ENCODE measurements at regions not wholly inside any gene's neighbourhood (a gene's known extent, or its start where the extent isn't known, plus 50 kb on each side); places are given as distances from the start of the nearest gene placed in this dataset.

DNA sequence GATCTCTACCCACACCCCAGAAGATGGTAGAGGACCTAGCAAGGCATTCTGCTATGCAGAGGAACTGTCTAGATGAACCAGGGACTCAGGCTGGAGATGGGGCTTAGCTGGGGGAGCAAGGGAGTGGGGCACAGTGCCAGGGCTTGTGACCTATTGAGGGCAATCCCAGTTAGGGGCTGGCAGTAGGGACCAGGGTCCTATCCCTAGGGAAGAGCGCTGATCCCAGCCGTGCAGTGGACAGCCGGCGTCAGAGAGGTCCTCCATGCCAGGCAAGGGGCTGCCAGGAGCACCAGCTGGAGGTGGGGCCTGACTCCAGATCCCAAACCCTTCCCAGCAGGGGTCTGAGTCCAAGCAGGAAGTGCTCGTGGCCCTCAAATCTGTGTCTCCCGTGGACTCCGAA, 52.7 kb upstream of the NEURL1B start:
- DNase-seq (ENCODE audit: low read depth) = no peak

DNA sequence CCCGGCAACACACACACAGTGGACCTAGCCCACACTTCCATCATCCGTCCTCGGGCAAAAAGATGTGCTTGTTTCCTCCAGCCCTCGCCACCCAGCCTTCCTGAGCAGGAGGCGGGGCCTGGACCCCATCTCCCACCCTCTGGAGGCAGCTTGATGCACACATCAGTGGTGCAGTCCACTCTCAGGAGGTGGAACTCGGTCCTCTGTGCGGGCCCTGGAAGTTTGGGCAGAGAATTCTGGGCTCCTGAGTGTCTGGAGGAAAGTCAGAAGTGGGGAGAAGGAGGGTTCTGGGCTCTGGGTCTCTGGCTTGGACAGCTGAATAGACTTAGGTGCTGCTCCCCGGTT, 54.0 kb upstream of the NEURL1B start:
- DNase-seq (ENCODE audit: low read depth) = no peak

DNA sequence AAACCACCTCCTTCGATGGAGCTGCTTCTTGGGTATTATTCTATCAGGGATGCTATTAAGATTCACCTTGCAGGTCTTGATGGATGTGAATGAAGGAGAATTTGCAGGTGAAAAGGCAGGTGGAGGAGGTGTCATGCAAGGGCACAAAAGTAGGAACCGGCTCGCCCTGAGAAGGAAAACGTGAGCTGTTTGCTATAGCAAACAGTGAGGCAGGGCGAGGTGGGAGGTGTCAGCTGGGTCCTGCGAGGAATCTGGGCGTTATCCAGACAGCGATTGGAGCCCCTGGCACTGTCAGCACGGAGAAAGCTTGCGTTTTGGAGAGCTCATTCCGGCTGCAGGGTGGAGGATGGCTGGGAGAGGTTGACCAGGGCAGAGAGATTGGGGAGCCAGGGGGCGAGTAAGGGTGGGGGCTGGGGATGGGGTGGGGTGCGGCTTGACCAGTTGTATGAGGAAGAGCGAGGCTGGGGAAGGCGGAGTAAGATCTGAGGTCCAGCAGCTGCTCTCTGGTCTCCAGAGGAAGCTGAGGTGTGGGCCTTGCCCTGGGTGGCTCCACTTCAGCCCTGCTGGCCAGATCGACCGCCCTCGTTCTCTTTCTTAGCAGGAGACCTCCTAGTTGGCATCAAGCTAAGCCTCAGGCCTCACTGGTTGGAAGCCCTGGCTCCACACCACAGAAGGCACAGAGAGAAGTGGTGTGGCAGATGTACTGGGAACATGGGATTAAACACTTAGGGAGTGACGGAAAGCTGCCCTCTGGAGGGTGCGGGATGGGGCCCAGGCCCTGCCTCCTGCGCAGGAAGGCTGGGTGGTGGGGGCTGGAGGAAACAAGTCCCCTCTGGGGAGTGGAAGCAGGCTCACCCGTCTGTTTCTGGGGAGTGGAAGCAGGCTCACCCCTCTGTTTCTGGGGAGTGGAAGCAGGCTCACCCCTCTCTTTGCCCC, 54.7 kb upstream of the NEURL1B start:
- no peak for DNase-seq (ENCODE audit: low read depth)

DNA sequence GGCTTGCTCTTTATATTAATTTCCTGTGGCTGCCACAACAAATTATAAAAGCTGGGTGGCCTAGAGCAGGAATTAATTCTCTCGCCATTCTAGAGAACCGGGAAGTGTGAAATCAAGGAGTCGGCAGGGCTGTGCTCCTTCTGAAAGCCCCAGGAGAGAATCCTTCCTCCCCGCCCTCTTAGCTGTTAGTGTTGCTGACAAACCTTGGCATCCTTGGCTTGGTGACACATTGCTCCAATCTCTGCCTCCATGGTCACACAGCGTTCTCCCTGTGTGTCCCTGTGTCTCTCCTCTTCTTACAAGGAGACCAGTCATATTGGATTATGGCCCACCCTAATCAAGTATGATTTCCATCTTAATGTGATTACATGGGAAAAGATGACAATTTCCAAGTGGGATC, 55.9 kb upstream of the NEURL1B start:
- DNase-seq (ENCODE audit: low read depth) = no peak

DNA sequence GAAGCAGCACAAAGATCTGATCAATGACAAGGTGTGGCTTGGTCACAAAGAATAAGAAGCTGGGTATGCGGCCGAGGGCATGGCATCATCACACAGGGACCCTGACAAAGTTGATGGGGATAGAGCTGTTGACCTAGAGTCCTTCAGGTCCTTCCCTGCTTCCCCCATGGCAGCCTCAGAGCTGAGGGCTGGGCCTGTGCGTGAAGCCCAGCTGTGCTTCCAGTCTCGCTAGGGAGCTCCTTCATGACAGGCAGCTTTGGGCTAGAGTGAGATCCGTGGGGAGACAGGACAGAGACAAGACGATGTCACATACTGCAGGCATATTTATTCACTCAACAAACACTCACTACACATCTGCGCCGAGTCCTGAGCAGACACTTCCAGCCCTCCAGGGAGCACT, 56.4 kb upstream of the NEURL1B start:
- no peak for DNase-seq (ENCODE audit: low read depth)

DNA sequence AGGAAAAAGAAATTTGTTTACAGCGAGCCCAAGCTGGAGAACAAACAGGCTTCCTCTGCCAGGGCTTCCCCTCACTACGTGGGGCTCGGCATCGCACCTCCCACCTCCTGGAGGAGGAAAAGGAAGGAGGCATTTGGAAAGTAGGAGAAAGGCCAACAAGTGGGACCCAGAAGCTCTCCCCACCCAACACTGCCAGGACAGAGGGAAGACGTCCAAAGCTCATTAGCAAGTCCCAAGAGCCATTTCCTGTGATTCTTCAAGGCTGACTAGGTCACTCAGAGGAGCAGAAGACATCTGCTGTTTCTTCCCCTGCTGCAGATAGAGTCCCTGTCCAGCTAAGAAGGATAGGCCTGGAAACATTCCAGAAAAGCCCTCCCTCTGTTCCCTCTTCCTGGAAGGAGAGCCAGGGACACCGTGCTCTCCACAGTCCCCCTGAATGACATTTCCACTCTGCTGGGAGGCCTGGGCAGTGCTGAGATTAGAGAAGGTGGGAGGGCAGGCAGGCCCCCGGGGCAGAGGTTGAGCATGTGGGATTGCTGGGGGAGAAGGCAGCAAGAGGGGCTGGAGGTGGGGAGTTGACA, 57.0 kb upstream of the NEURL1B start:
- DNase-seq (ENCODE audit: low read depth) = no peak

DNA sequence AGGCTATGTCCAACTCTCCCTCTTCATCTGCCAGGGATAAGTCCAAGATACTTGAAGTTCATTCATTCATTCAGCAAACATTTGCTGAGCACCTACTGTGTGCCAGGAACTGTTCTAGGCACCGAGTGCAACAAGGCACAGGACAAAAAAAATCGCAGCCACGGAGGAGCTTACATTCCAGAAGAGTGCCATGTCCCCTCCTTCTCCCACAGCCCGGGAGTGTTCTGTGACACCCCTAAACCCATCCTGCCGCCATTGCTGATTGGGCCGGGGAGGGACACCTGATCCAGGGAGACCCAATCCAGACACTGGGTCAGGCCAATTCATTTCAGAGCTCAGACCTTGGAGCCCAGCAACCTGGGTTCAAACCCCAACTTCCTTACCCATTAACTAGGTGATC, 58.1 kb upstream of the NEURL1B start:
- DNase-seq (ENCODE audit: low read depth) = no peak

DNA sequence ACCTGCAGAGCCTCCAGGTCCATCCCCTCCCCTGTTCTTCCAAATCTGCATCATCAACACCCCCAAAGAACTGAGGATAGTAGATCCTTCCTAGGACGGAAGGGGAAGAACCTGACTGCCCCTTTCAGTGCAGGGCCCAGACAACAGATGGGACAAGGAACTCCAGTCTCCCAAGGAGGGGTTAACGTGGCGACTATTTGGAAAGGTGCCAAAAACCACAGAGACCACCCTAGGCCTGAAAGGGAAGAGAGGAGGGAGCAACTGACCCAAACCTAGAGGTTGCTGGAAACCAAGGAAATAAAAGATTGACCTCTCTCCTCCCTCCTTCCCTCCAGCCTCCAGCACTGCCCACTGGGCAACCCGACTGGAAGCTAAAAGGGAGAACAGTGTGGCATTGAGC, 59.7 kb upstream of the NEURL1B start:
- DNase-seq (ENCODE audit: low read depth) = no peak

DNA sequence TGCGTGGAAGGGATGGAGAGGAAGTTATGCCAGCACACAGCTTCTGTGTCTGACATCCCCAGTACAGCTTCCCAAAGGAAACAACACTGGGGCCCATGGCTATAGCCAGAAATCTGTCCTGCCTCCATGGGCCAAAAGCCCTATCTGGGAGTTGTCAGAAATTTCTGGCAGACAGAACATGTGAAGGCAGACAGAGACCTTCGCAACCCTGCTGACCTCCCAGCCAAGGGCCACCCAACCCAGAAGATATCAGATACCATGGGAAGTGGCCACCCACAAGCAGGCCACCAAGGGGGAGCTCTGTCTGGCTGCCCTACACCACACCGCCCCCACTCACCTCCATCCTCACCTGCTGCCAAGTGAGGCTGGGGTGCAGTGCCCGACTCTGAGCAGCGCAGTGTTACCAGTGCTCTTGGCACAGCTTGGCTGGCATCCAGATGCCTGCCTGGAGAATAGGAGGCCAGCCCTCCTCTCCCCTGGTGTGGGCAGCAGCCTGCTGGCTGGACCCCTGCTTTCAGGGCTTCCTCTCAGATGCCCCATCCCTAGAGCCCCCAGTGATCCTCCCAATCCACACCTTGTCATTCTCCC, 61.6 kb upstream of the NEURL1B start:
- DNase-seq (ENCODE audit: low read depth) = no peak

DNA sequence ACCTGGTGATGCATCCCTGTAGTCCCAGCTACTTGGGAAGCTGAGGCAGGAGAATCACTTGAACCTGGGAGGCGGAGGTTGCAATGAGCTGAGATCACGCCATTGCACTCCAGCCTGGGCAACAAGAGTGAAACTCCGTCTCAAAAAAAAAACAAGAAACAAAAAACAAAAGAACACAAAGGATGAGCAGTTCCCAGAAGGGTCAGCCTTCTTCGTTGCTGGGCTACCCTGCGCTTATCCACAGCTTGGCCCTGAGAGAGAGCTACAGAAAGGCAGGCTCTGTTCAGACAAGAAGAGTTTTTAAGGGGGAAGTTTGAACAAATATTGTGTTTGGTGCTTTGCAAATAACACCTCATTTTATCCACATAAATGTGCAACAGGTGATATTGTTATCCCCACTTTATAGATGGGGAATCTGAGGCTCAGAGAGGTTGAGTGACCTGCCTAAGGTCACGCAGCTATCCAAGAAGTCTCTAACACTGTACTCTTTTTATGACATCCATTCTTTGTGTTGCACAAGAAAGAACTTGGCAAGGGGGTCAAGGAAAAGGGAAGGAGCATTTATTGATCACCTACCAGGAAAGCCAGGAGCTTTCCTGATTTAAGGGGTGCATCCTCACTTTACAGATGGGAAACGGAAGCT, 63.7 kb upstream of the NEURL1B start:
- no peak for DNase-seq (ENCODE audit: low read depth)

DNA sequence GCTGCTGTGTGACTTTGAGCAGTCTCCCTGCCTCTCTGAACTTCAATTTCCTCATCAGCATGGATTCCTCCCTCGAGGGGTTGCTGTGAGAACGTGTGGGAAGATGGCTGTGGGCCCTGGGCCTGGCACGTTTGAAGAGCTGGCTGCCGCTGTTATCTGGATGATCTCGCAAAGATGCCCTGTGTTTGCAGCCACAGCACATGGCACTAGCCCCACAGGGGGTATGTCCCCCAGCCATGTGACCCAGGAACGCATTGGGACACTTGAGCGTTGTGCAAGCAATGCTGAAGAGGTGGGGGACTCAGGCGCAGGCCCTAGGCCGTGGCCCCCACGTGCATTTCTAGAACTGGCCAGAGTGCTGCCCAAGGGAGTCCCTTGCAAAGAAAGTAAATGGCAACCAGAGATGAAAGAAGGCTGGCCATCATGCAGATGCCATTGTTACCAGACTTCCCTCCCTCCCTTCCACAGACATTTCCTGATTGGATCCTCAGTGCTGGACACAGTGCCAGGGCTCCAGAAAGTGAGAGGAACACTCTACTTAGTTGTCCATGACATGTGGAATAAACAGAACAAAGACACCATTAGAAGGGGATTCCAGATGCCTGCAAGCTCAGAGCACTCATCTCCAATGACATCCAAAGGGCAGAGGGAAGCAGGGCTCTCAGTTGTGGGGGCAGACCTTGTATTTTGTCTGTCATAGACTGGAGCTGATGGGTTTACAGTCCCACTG, 65.1 kb upstream of the NEURL1B start:
- DNase-seq (ENCODE audit: low read depth) = no peak

DNA sequence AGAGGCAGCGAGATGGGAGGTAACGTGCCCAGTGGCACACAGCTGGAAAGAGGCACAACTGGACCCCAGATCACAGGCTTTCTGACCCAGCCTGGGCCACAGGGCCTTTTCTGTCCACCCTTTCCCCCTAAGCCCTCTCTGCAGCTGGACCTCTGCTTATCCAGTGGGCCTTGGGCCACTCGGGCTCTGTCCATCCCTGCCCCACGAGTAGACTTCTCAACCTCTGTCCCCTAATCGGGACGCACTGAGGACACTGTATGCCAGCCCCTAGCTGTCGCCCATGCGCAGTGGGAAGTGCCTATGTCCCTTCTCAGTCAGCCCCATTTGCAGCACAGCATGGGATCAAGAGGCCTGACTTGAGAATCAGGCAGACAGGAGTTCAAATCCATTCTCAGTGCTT, 65.6 kb upstream of the NEURL1B start:
- no peak for DNase-seq (ENCODE audit: low read depth)

DNA sequence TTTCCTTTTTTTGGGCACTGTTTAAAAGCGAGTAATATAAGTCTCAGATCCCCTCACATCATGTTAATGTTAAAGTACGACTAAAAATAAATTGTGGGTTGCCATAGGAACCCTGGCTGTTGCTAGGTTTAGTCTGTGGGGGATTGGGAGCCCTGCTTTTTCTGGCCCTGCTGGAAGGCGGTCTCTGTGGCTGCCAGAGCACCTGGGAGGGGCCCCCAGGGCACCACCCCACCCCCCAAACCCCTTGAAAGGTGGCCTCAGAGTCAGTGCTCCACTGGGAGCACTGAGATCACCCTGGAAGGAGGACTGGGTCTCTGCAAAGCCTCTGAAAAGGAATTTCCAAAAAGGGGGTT, 66.2 kb upstream of the NEURL1B start:
- DNase-seq (ENCODE audit: low read depth) = no peak

DNA sequence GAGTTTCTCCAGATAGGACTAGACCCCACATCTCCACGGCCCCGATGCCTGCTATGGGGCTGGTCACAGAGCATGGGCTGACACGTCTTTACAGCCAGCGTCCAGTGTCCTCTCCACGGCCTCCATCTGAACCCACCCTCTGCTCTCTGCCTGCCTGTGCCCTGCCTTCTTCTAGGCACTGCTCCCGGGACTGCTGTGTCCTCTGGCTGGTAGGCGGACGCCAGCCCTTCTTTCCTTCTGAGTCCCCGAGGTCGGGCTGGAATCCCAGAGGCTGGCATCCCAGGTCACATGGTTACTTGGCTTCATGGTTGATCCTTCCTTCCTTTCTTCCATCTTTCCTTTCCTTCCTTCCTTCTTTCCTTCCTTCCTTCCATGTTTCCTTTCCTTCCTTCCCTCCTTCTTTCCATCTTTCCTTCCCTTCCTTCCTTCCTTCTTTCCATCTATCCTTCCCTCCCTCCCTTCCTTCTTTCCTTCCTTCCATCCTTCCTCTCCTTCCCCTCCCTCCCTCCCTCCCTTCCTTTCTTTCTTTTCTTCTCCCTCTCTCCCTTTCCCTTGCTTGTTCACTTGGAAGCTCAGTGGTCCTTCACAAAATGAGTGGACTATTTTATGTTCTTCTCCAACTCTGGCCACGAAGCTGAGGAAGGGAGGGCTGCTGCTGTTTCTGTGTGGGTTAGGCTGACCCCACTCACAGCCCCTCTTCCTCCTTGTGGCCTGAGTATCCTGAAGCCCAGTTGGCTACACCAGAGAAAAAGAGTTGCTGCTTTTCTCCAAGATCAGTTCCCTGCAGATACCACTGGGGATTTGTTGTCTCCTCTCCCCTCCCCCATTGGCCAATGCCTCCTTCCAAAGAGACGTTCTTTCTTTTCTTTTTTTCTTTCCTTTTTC, 66.8 kb upstream of the NEURL1B start:
- DNase-seq (ENCODE audit: low read depth) = no peak

DNA sequence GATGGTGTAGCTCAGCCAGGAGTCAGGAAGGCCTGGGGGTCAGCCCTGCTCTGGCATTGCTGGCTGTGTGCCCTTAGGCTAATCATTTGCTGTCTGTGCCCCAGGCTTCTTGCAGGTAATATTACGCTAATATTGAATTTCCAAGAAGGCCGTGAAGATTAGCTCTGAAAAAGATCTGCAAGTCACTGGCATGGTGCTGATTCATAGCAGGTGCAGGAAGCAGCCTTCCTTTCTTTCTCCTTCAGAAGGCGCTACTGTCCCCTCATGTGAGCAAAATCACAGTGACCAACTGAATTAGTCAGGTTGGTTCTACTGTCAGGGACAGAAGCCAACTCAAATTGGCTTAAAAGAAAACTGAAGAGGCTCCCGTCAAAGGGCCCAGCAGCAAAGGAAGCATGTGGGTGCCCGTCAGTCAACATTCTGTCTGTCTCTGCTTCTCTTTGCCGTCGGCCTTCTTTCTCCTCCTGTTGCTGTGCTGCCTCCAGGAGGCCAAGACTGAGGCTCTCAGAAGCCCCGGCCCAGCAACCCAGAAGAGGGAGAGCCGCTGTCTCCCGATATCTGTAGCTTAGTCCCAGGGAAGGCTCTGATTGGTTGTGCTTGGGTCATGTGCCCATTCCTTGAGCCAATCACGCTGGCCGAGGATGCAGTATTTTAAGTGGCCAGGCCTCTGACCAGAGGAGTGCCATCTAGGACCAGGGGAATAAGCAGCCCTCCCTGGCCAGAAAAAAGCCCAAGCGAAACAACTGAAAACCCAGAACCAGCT, 67.8 kb upstream of the NEURL1B start:
- no peak for DNase-seq (ENCODE audit: low read depth)

DNA sequence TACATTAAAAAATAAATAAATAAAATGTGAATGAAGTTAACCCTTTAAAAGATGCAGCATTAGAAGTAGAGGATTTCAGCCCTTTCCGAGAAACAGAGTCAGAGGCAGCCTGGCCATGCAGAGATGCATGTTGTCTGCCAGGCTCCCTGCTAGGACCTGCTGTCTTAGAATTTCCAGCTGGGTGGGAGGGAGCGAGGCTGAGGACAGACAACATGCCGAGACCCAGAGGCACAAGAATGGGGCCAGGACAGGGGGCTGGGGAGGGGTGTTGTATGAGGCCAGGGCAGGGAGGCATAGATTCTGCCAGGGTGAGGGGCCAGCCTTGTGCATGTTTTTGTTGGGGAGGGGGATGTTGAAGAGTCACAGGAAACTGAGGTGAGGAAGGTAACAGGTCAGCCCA, 68.6 kb upstream of the NEURL1B start:
- no peak for DNase-seq (ENCODE audit: low read depth)

DNA sequence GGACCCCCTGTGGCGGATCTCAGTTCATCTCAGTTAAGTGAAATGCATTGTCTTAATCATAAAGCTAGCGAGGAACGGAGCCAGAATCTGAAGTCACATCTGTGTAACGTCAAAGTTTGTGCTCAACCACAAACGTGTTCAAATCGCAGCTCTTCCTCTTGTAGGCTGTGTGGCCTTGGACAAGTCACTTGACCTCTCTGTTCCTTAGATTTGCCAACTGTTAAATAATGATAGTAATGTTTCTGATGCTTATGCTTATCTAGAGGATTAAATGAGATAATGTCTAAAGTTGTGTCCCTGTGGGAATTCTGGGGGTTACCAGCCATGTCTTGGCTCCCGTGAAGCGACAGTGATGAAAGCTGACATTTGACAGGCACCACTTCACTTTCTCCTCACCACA, 69.2 kb upstream of the NEURL1B start:
- no peak for DNase-seq (ENCODE audit: low read depth)

DNA sequence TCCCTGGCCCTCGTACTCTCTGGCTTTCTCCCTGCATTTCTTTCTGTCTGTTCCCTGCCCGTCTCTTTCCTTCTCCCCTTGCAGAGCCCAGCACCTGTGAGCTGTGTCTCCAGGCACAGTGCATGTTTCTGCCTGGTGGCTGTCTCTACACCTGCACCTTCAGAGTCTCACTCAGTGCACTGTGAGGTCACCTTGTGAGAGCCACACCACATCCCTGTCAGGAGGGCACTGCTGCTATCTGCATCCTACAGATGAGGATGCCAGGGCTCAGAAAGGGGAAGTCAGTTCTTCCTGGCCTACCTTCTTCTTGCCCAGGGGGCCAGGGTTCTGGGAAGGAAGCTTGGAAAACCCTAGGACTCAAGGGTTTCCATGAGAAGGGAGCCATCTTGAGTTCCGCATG, 69.7 kb upstream of the NEURL1B start:
- DNase-seq (ENCODE audit: low read depth) = no peak

DNA sequence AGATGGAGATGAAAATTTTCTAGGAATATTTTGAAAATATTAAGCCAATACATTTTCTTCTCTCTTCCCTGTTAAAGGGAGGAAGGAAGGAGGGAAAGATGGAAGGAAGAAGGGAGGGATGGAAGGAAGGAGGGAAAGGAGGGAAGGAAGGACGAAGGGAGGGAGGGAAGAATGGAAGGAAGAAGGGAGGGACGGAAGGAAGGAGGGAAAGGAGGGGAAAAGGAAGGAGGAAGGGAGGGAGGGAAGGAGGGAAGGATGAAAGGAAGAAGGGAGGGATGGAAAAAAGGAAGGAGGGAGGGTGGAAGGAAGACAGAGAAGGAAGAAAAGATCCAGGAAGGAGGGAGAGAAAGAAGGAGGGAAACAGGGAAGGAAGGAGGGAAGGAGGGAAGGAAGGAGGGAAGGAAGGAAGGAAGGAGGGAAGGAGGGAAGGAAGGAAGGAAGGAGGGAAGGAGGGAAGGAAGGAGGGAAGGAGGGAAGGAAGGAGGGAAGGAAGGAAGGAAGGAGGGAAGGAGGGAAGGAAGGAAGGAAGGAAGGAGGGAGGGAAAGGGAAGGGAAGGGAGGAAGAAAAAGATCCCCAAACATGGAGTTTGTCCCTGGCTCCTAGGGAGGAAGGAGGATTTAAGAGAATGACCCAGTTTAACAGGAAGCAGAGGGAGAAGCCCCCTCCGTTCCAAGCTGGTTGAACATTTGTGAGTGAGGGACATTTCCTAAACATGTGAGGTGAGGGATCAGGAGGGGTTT, 70.3 kb upstream of the NEURL1B start:
- no peak for DNase-seq (ENCODE audit: low read depth)

Data from non-pigmented ciliary epithelial cell (primary cell).